Activated gamma-delta T cell treated with anti-CD3 and anti-CD28 coated beads, Interleukin-2, amount 50 U/mL, for 16 hours (primary cell): ENCODE measurements at regions not wholly inside any gene's neighbourhood (a gene's known extent, or its start where the extent isn't known, plus 50 kb on each side); places are given as distances from the start of the nearest gene placed in this dataset.

Source experiments
- DNase-seq: peaks from one replicate; pipeline ENCODE4 v3.0.0-alpha.2; 2020; ENCODE audit warnings: low read depth

DNA sequence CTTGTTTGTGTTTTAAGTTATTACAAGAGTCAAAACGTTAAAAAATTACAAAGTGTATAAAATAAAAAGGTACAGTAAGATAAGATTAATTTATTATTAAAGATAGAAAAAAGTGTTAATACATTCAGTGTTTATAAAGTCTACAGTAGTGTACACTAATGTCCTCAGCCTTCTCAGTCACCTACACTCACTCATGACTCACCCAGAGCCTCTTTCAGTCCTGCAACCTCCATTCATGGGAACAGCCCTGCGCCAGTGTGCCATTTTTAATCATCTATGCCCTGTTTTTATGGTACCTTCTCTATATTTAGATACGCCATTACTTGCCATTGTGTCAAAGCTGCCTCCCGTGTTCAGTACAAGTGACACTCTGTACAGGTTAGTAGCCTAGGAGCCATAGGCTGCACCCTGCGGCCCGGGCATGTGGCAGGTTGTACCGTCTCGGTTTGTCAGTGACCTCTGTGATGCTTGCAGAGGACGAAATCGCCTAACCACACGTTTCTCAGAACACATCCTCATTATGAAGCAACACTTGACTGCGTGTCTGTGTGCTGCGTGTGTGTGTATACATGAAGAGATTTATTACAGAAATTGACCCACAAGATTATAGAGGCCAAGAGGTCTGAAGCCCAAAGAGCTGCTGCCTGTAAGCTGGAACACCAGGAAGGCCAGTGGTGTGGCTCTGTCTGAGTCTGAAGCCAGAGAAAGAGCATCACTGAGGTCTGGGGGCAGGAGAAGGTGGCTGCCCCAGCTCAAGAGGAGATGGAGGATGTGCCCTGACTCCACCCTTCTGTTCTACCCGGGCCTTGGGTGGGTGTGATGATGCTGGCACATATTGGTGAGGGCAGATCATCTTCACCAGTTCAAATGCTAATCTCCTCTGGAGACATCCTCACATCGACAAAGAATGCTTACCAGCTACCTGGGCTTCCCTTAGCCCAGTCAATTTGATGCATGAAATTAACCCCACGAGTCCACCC is 116.6 kb upstream of the C14orf180 start:
- DNase-seq = no peak

DNA sequence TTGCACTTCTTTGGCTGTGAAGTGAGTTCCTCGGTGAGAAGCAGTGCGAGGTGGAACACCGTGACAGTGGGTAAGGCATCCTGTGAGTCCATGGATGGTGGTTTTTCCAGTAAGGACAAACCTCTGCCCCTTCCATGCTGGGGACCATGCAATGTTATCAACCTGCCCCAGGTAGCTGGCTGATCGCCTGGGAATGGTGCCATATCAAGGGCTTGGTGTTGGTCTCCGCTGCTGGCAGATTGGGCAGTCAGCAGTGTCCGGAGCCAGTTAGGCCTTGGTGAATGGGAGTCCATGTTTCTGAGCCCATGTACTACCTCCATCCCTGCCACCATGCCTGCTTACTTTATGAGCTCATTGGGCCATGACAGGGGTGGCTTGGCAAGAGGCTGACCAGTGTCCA is 114.7 kb upstream of the C14orf180 start:
- no peak for DNase-seq

DNA sequence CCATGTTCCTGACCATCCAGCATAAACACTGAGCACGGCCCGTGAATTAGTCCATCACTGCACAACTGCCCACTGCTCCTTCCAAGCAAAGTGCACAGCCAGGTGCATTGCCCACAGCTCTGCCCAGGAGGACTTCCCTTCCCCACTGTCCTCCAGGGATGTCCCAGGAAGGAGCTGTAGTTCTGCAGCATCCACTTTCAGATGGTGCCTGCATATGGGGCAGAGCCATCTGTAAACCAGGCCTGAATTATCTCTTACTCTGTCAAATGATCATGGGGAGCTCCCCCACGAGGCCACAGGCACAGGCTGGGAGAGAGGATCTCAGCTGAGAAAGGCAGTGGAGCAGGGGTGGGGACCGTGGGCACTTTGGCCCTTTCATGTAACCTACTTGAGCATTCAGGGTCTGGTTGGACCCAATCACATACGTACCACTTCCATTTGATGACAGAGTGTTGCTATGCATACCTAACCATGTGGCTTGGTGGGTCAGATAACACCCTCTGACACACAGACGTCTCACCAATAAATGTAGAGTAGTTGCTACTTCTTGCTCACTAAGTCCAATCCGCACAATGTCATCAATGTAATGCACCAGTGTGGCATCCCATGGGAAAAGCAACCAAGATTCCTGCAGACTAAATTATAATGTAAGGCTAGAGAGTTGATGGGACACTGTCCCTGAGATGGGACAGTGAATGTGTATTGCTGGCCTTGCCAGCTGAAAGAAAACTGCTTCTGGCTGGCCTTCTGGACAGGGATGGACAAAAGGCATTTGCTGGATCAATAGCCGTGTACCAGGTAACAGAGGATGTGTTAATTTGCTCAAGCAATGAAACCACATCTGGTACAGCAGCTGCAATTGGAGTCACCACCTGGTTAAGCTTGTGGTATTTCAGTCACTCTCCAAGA is 113.8 kb upstream of the C14orf180 start:
- DNase-seq = no peak

DNA sequence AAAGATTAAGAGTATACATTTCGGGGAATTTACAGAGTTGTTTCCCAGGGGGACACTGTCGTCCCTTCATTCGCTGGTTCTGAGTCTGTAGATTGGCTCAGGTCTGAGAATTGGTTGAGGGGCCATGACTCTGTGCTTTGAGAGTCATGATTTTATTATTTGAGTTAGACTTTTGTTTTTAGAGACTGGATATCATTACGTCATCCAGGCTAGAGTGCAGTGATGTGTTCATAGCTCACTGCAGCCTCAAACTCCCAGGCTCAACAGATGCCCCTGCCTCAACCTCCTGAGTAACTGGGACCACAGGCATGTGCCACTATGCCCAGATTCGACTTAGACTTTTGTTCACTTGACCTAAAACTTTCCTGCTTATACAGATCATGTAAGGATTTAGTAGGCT is 112.3 kb upstream of the C14orf180 start:
- no peak for DNase-seq

DNA sequence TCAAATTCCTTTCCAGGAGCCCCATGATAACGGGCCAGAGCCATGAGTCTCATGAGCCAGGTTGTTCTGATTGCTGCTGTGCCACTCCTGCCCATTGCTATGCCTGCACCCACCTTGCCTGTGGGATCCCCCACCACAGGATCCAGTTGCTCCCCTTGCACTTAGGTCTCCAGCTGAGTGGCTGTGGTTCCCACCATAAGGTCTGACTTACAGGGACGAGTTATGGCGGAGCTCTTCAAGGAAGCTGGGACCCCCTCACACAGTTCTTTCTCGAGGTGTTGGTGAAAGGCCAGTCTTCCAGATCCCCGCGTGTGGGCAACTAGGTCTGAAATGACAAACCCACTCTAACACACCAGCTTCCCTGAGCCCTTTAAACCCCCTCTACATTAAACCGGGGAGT is 111.9 kb upstream of the C14orf180 start:
- DNase-seq = no peak

DNA sequence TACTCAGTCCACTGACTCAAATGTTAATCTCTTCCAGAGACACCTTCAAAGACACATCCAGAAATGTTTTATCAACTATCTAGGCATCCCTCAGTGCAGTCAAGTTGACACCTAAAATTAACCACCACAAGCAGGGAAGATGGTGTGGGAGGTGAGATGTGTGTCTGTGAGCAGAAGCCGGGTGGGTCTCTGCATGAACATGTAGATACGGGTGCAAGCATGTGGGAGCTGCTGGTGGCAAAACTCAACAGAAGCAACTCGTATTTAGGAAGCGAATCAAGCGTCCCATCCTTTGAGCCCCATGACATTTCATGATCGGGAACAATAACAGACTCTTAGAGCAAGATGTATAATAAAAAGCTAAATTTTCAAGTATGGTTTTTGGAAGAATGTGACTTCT is 110.0 kb upstream of the C14orf180 start:
- no peak for DNase-seq

DNA sequence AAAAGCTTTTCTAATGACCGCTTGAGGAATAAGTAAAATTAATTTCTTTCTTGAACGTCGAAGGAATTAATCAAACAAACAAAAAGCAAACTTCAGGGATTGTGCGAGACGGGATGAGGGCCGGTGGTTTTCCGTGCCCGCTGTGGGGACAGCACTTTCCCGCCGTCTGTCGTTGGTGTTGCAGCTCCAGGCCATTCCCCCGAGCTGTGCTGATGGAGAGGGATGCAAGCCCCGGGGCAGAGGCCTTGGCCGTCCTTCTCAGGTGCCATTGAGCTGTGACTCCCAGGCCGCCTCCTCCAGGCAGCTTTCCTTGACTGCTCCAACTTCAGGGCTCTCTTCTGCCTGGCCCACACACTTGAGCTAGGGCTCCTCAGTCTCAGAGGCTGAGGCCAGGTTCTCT is 109.0 kb upstream of the C14orf180 start:
- no peak for DNase-seq

DNA sequence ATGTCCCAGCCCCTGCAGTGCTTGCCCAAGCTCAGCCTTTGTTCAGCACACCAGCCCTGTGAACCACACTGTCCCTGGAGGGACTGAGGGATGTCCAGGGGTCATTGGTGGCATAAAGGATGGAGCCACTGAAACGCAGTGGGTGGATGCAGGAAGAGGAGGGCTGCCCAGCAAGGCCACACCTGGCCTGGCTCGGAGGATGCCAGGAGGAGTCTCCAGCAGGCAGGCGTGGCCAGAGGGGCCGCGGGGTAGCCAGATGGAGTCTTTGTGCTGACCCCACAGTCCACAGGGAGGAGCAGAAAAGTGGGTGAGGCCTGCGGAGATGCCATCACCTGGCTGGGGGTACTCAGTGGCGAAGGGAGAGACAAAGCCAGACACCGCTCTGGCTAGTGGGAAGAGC is 108.5 kb upstream of the C14orf180 start:
- DNase-seq = no peak

DNA sequence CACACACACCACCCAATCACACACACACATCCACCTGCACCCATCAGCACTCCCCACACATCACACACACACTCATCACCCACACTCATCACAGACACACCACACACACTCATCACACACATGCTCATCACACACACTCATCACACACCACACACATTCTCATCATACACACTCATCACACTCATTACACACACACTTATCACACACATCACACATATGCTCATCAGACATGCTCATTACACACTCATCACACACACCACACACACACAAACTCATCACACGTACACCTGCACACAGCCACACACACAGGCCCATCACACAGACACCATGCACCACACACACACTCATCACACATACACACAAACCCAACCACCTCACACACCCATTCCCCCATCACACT is 107.5 kb upstream of the C14orf180 start:
- DNase-seq = no peak

DNA sequence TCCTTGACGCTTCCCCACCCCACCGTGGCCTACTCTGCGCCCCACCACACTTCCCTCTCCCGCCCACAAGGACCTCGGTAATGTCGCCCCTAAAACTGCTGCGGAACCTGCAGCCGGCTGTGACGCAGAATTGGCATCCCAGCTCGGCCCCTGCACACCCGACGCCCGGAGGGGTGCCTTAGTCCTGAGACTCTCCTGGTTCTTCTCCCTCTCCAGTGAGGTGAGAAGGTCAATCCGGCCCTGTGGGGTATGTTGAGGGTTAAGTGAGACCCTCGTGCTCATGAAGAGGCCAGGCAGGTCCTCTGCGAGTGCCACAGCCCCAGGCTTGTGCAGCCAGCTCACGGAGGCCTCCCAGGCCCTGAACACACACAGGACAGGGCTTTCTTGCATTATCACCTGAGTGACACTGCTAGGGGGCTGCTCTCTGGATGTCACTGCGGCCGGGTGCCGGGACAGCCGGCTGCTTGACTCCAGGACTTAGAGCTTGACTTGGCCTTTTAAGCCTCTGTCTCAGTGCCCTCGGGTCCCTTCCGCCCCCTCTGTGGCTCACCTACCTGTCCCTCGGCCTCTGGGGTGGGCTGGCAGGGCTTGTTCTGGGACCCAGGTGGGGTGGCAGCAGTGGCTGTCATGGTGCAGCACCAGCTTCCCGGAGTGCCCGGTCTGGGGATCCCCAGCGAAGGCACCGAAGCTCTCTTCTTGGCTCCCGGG is 106.9 kb upstream of the C14orf180 start:
- DNase-seq = no peak

DNA sequence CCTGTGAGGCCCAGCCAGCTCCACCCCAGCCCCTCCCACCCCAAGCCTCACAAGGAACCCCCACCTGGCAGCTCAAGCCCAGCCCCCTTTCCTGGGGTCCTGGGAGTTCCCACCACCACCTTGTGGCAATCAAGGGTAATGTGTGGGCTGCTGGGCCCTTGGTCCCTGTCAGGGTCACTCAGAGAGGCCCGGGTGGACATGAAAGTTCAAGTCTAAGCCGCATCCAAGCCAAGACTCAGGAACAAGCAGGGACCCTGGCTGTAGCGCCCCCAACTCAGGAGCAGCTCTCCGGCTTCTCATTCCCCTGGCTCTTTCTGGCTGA is 106.4 kb upstream of the C14orf180 start:
- DNase-seq = no peak

DNA sequence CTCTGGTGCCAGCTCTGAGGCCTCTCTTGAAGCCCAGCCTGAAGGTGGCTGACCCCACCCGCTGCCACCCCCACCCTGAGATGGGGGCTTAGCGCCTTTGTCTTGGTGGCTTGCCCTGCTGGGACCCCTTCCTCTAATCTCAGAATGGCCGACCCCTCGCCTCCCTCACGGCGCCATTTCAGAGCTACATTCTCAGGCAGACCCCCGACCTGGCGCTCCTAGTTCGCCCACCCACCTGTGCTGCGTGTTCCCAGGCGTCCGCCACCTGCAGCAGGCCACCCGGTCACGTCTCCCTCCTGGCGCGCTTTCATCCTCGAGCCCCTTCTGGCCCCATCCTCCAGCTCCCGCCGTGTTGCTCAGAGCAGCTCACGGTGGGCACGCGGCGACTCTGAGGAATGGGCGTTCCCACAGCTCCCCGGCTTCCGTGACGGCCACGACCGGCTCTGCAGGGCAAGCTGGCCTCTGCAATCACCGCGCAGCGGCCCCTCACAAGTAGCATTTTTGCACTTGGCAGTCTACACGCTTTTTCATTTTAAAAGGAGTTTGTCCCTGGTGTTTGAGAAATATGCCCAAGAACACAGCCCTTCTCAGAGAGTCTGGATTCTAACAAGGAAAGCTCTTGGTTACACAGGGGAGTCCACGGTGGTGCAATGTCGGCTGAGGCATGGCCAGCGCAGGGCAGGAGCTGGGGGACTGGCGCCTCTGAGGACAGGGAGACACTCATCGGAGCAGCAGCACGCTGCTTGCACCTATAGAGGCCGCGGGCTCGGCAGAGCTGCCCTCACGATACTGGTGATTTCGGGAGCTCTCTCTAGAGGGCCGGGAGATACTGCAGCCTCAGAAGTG is 105.7 kb upstream of the C14orf180 start:
- no peak for DNase-seq

DNA sequence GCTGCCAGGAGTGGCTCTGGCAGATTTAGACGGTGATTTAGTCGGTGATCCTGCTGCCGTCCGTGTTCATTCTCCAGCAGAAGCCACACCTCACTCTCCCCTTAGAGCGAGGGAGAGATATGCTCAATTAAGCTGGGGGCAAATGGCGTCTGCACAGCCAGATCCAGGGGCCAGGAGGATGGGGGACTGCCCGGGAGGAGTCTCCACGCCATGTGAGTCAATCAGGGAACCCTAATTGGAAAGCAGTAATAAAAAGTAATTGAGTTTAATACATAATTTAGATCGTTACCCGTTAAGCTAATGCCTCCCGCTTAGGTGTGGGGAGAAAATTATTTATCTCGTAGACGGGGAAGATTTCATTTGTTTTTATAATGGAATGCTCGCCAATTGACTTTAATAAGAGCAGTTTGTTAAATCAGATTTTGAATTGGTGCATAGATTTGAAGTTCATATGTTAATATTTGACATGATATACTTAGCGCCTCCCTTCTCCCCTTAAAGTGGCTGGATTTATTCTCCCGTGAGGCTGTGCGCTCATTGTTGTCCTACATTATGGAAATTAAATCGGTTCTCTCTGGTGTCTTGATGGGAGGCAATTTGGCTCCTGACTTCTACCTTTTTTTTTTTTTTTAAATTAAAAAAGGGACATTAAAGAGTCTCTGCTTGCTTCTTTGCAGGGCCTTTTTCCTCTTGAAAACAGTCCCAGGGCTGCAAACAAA is 104.9 kb upstream of the C14orf180 start:
- no peak for DNase-seq

DNA sequence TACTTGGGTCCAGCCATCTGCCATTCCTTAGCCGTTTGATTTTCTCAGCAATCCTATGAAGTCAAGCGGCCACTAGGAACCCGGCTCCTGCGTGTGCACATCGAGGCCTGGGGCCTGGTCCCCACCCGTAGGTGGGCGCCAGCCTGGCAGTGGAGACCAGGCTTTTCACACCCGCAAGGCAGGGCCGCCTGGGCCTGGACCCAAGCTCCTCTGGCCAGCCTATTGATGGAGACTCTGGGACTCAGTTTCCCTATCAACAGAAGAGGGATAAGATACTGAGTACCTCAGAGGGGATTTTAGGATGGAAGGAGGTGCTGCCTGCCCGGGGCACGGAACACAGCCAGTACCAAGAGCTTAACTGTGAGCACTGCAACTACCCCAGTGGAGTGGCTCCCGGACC is 104.3 kb upstream of the C14orf180 start:
- DNase-seq = no peak

DNA sequence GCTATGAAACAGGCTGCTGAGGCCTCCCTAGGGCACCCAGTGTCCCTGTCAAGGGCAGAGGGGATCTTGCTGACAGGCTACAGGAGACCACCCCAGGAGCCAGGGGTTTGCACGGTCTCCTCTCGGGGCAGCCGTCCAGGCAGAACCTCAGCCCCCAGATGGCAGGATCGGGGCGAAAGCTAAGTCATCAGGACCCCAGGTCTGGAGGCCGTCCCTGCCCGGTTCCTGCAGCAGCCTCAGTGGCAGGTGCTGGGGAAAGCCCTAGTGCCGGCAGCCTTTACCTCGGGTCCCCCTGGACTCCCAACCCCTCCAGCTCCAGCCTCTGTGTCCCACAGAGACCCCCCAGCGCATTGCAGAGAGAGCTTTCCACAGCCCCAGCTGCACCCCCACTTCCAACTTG is 103.8 kb upstream of the C14orf180 start:
- DNase-seq = no peak

DNA sequence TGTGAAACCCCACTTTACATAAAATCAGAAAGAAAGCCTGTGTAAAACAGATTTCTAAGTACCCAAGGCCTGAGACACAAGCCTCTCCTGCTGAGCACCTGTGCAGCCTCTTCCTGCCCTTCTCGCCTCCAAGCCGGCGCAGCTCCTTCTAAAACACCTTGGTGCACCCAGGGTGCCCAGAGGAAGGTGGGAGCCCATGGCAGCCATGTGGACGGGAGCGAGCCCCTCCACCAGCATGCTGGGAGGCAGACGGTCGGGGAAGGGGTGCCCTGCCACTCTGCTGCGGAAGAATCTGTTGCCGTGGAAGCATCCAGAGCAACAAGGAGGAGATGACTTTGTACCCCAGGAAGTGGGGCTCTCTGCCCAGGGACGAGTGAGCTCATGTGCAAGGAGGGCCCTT is 103.1 kb upstream of the C14orf180 start:
- no peak for DNase-seq

DNA sequence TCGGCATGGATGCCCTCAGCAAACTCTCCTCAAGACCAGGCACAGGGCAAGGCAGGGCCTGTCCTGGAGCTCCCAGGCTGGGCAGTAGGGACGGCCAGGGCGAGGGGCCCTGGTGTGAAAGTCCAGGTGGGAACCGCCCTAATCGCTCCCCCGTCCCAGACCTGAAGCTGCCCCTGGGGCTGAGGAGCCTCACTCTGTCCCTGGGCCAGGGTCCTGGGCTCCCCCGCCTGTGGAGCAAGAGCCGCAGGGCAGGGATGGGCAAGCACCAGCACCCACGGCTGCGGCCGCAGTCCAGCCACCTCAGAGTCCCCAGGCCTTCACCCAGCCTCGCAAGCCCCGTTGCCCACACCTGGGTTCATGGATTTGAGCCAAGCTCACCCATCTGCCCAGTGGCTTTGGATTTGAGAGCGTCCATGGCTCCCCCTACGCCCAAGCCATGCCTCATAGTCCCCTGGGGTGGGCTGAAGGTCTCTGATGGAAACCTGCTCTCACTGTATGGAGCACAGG is 102.4 kb upstream of the C14orf180 start:
- DNase-seq = no peak

DNA sequence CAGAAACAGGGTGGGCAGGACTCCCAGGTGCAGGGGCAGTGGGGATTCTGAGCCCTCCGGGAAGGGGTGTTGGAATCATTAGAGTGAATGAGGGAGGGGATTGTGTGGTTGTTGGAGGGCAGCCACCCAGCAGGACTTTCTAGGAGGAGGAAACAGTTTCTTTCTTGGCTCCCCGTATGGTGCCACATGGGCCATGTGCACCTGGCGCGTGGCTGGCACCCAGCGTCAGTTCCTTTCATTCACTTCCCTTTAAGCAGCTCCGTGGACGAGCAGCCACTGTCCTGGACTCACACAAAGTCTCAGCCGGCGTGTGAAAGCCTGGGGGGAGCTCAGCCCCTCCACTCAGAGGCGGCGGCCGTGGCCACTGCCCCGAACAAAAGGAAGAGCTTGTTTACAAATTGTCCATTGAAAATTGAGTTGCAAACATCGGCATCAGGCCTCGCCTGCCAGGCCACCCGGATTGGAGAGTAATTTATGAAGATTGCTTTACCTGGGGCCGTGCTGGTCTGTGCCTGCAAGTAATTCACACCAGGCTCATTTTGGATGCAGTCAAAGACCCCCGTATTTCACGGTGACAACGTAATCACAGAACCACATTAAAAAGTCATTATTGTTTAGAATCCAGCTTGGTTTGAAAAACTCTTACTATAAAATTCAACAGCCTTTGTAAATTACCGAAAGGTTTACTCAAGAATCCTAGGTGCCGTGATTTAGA is 101.7 kb upstream of the C14orf180 start:
- no peak for DNase-seq

DNA sequence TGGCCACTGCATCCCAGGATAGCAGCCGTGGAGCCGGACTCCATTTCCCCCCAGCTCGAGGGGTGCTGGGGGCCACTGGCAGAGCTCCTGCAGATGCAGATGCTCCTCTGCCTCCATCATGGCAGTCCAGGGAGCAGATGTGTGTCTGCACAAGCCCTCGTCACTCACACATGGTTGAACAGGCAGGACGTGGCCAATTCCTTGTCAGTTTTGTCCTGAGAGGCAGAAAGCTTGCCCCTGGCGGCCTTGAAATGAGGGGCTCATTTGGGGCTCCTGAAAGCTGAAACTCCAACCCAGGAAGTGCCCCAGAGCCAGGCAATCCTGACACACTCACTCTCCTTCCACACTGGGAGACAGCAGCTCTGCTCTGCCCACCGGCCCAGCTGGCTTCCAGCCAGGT is 100.9 kb upstream of the C14orf180 start:
- no peak for DNase-seq

DNA sequence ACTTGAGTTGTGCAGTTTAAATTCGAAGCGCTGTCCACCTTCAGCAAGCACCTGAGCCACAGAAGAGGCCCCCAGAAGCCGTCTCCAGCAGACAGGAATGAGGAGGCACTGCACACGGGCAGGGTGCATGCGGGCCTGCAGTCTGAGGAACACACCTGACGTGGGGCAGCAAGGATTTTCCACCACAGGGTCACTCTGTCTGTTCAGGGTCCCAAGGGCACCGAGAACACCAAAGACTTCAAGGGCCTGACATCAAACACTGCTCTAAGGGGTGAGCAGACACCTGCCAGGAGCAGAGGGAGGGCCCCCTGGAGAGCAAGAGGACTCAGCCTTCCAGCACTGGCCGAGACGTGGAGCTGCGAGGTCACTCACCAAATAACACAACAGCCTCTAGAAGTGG is 99.7 kb upstream of the C14orf180 start:
- DNase-seq = no peak
